NCI-H1436 (cell line): ENCODE measurements at regions not wholly inside any gene's neighbourhood (a gene's known extent, or its start where the extent isn't known, plus 50 kb on each side); places are given as distances from the start of the nearest gene placed in this dataset.

Experiments
- DNase-seq: peaks from one replicate; lab custom pipeline; 2025; lab: John Stamatoyannopoulos, UW

DNA sequence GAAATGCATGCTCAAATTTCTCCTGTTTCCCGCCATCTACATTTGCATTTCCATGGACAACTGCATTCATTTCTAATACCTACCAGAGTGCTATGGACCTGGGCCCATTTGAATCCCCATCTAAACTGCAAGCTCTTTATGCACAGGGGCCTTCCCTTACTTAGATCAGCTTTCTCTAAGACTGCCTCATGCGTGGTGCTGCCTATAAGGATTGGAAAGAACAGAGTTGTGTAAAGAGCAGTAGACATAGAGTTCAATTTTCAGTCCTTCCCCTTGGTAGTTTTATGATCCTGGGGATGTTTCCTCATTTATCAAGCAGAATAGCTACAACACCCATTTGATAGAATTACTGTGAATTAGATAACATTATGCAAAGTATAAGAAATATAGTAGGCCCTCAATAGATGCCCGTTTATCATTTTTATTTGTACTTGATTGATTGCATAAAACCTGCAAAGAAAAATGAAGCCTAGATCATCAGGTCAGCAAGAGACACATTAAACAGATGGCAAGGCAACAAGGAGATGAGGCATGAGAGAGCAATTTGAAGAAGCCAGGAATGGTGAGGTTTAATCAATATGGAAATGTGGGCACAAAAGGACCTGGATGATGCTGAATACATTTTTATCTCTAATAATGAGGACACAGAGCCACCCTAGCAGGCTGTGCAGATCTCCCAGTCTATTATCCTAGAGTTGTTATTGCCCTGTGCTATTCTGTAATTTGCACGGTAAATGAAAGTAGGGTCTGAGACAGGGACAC lies 359.7 kb downstream of the FAM181B start:
- no peak for DNase-seq

DNA sequence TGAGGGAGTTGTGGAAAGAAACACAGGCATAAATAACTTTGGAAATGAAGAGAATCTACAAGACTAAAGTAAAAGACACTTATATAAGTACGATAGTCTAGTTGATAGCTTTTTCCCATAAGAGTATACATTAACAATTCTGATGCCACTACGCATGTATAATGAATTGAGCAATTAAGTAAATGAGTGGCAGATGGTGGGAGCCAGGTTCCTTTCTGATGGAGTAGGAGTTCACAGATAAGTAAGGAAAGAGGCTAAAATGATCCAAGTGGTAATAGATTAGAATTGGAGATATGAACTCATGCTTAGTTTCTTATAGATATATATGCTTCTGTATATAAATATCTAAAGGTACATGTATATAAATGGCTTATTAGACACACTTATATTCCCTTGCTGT lies 368.3 kb downstream of the FAM181B start:
- DNase-seq = no peak

GRCh38 chr11:82356316-82356715 lies 377.3 kb downstream of the FAM181B start:
- DNase-seq = no peak

DNA sequence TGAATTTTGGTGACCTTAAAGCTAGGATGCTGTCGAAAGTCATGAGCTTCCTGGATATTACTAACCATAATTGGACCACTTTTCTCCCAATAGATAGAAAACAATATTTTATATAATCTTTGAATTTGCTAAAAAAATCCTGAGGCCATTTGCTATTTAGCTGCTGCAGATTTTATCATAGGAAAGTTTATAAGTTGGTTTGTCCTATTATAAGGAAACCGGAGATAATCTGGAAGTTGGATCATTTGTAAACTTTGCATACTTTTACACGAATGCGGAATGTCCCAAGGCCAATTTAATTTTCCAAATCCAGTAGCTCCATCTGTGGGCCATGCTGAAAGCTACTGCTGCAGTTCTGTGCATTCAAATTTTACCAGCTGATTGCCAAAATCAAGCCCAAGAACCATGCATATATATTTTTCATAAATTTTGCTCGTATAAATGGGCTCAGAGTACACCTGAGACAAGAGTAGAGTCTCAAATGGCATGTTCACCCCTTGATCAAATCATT lies 378.3 kb downstream of the FAM181B start:
- DNase-seq = no peak

DNA sequence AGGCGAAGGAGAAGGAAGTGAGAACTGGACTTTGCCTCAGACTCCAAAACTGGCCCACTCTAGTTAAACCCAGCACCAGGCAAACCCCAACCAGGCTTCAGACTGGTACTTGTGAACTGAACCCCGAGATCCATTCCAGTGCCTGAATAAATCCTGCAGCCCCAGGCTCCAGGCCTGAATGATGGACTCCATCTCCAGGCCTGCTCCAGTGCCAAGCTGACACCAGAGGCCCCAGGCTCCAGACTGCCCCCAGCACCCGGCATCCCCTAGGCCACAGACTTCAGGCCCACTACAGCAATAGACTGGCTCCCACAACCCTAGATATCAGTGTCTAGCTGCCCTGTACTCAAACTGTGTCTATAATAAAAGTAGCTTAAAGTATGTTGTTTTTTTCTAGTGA lies 406.8 kb downstream of the FAM181B start:
- DNase-seq = no peak

GRCh38 chr11:82321206-82321605 lies 412.5 kb downstream of the FAM181B start:
- no peak for DNase-seq

- no peak for DNase-seq
These were observed 418.6 kb downstream of the FAM181B start for GRCh38 chr11:82315093-82315492.

- DNase-seq = no peak
These were observed 424.7 kb downstream of the FAM181B start for GRCh38 chr11:82308979-82309378.

DNA sequence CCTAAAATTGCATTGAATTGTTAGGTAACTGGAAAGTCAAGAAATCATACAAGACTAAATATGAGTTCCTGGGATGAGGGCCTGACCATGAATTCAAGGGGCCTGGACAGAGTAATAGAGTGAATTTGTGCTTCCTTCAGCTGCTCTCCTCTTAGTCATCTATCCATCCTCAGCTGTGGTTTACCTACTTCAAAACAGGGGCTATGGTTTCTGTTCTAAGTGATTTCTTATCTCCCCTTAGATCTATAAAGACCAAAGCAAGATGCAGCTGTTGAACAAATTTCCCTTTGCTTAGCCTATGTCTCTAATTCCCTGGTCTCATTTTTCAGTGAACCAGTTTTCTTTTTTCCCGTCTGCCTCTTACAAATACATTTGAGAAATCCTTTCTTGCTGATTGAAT lies 428.5 kb downstream of the FAM181B start:
- no peak for DNase-seq

DNA sequence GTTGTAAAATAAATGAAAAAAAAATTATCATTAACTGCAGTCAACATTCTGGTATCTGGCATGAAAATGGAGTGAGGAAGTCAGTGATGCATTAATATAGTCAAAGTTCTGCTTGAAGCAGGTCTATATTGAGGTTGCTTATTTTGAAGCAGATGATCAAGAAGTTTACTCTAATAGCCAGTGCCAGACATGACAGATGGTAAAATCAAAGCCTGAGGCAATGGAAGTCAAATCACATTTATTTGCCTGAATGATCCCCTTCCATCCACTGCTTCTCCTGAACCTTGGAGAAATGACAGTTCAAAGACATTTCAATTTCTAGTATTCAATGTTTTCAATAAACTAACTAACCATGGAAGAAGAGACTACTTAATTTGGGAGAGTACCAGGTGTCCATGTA lies 430.0 kb downstream of the FAM181B start:
- DNase-seq = no peak

DNA sequence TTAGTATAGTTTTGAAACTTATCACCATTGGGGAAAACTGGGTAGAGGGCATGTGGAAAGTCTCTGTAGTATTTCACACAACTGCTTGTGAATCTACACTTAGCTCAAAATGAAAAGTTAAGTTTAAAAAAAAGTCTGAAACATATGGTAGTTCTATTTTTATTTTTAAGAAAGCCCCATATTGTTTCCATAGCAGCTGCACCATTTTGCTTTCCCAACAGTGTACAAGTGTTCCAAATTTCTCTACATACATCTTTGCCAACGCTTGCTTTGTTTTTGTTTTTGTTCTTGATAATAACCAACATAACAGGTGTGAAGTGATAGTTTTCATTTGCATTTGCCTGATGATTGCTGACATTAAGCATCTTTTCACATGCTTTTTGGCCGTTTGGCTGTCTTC lies 445.2 kb downstream of the FAM181B start:
- no peak for DNase-seq

DNA sequence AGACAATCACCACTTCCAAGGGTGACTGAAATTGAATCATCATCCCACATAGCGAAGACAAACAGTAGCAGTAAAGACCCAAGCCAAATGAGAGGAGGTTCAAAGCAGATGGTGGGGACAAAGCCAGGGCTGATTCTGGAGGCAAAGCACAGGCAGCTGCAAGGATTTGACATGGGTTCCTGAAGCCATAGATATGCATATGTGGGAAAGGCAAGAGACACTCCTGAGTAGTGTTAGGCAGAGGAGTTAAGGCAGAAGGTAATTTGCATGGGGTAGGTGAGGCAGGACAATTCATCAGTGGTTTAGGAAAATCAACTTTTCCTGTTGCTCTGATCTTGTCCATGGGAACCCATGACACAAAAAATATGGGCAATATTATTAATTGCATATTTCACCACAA lies 462.8 kb downstream of the FAM181B start:
- no peak for DNase-seq

- no peak for DNase-seq
These were observed 465.0 kb downstream of the FAM181B start for GRCh38 chr11:82268627-82269026.

- DNase-seq = no peak
These were observed 466.5 kb downstream of the FAM181B start for GRCh38 chr11:82267186-82267585.

- DNase-seq = no peak
These were observed 472.3 kb downstream of the FAM181B start for GRCh38 chr11:82261367-82261766.

- no peak for DNase-seq
These were observed 483.6 kb downstream of the FAM181B start for GRCh38 chr11:82250047-82250446.

DNA sequence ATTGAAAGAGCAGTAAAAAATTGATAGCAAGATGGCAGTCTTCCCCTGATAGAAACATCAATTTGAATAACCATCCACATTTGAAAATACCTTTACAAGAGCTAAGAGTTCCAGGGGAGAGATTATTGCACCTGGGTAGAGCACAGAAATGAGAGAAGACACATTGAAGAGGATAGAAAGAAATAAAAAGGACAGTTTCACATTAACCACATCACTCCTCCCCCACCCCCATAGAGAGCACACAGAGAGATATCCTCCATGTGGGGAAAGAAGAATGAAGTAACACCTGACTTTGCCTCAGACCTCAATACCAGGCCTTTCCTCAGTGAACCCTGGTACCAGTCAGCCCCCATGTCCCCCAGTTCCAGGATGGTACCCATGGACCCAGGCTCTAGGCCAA lies 486.7 kb downstream of the FAM181B start:
- DNase-seq = no peak

DNA sequence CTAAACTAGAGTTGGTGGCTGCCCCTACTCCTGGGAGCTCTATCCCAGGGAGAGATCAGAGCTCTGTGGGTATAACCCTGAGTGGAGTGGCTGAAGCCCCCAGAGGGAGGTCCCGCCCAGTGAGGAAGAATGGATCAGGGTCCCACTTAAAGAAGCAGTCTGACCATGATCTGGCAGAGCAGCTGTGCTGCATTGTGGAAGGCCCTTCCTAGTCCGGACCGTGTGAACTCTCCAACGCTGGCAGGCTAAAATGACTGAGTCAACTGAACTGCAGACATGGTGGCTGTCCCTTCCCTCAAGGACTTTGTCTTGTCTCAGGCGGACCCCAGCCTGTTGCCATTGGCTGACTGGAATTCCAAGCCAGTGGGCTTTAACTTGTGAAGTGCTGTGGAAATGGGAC lies 494.2 kb downstream of the FAM181B start:
- DNase-seq = no peak

- DNase-seq = no peak
These were observed 499.4 kb downstream of the FAM181B start for GRCh38 chr11:82234256-82234655.

DNA sequence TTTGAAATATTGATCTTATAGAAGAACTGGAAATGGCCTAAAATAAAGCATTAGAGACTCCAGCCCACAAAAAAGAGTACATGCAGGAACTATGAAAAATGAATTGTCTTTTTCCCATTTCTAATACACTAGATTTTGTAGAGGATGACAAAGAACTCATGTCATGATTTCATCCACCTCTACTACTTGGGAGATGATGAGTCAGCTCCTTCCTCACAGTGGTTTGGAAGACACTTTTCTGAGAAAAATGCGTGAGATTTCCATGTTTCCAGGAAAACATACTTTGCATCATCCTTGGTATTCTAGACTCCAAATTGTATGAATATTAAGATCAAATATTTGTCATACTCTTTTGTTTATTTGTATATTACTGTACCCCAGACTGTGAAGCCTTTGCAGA lies 500.5 kb downstream of the FAM181B start:
- DNase-seq = no peak

- DNase-seq = no peak
These were observed 504.3 kb downstream of the FAM181B start for GRCh38 chr11:82229341-82229740.

GRCh38 chr11:82225930-82226329 lies 507.7 kb downstream of the FAM181B start:
- no peak for DNase-seq

- no peak for DNase-seq
These were observed 508.2 kb downstream of the FAM181B start for GRCh38 chr11:82225502-82225901.

GRCh38 chr11:82216927-82217570 lies 516.6 kb downstream of the FAM181B start:
- DNase-seq = no peak
